AG09319 (cell line): ENCODE measurements at regions not wholly inside any gene's neighbourhood (a gene's known extent, or its start where the extent isn't known, plus 50 kb on each side); places are given as distances from the start of the nearest gene placed in this dataset.

Experiments
- DNase-seq: peaks from one replicate; pipeline ENCODE4 v3.0.0-alpha.2; 2010; ENCODE audit warnings: low read depth; ENCODE audit errors: extremely low read depth
- CTCF ChIP-seq: IDR thresholded peaks from 2 replicates; pipeline ENCODE4 v1.5.1; 2011; ENCODE audit warnings: low read depth, mild to moderate bottlenecking, inconsistent platforms, low read length, moderate library complexity

GRCh38 chr3:34296796-34297195 lies 498.4 kb downstream of the PDCD6IP start:
- TF ChIP-seq CTCF, result no peak
- DNase-seq, result no peak

GRCh38 chr3:34298653-34299052 lies 500.2 kb downstream of the PDCD6IP start:
- no peak for TF ChIP-seq CTCF
- DNase-seq, result no peak

GRCh38 chr3:34300621-34301020 lies 502.2 kb downstream of the PDCD6IP start:
- TF ChIP-seq CTCF, result no peak
- no peak for DNase-seq

- DNase-seq, result no peak
Observed at GRCh38 chr3:34301313-34301712, 502.9 kb downstream of the PDCD6IP start.

GRCh38 chr3:34305266-34305665 lies 506.8 kb downstream of the PDCD6IP start:
- no peak for DNase-seq
- no peak for TF ChIP-seq CTCF

More at GRCh38 chr3:34301313-34301712, 502.9 kb downstream of the PDCD6IP start:
- no peak for TF ChIP-seq CTCF

GRCh38 chr3:34312684-34313083 lies 514.3 kb downstream of the PDCD6IP start:
- no peak for DNase-seq
- no peak for TF ChIP-seq CTCF

- no peak for TF ChIP-seq CTCF
- no peak for DNase-seq
Observed at GRCh38 chr3:34319881-34320280, 521.5 kb downstream of the PDCD6IP start.
